Activated CD8-positive, alpha-beta T cell treated with anti-CD3 and anti-CD28 coated beads for 36 hours (primary cell): ENCODE measurements at regions not wholly inside any gene's neighbourhood (a gene's known extent, or its start where the extent isn't known, plus 50 kb on each side); places are given as distances from the start of the nearest gene placed in this dataset.

Experiments used
- ATAC-seq: fragments of 200-7000 bp; cut with Tn5 transposase; one replicate; pipeline ENCODE4 v1.10.0; 2021; ENCODE audit warnings: mild to moderate bottlenecking, moderate library complexity
- CTCF ChIA-PET: fragments of 350-600 bp; sonication (Branson Sonifier 250); formaldehyde crosslinking; loops from one replicate; lab custom pipeline; 2021; ENCODE audit warnings: antibody characterized with exemption; lab: Charles Lee
- POLR2A ChIA-PET: fragments of 350-600 bp; sonication (Branson Sonifier 250); formaldehyde crosslinking; loops from one replicate; lab custom pipeline; 2021; ENCODE audit warnings: antibody characterized with exemption; lab: Charles Lee
- DNase-seq: peaks from one replicate; pipeline ENCODE4 v3.0.0-alpha.2; 2020
- H3K27ac Mint-ChIP-seq: one replicate; pipeline ENCODE4 v1.8.0; 2021; ENCODE audit warnings: mild to moderate bottlenecking, mixed read lengths
- H3K27me3 Mint-ChIP-seq: one replicate; pipeline ENCODE4 v1.8.0; 2021; ENCODE audit warnings: mixed read lengths
- H3K36me3 Mint-ChIP-seq: one replicate; pipeline ENCODE4 v1.8.0; 2021; ENCODE audit warnings: low read depth, mixed read lengths
- H3K4me1 Mint-ChIP-seq: one replicate; pipeline ENCODE4 v1.8.0; 2021; ENCODE audit warnings: low read depth, mixed read lengths
- H3K4me3 Mint-ChIP-seq: one replicate; pipeline ENCODE4 v1.8.0; 2021; ENCODE audit warnings: mild to moderate bottlenecking, moderate library complexity, mixed read lengths
- H3K9me3 Mint-ChIP-seq: one replicate; pipeline ENCODE4 v1.8.0; 2021; ENCODE audit warnings: mixed read lengths
- intact Hi-C: fragments of 100-400 bp; cut with micrococcal nuclease; formaldehyde crosslinking; loops from one replicate; pipeline ENCODE4 v1.10.0; 2022
- TF ChIP-seq, protein P1 (sequence below): fragments of 200-600 bp; IDR thresholded peaks from one replicate; pipeline ENCODE4 v1.8.0; 2022; ENCODE audit warnings: antibody characterized with exemption, mild to moderate bottlenecking

DNA sequence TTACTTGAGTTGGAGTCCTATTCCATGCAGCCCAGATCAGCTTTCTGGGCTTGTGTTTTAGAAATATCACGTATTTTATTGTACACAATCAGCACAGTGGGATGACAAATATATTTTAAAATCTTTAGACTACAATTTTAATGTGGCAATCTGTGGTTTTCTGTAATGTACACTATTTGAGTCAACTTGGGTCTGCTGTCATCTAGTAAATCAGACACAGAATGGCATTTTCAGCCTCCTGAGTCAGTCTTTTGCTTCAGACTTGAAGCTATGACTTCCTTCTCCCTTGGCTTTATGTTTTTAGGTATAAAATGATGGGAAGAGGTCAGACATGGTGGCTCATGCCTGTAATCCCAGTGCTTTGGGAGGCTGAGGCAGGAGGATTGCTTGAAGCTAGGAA, 232.1 kb downstream of the NECTIN3 start:
- POLR2A ChIA-PET: interaction anchor here (0.9 kb wide), 1 partner anchor 91 kb away, joined by 3 read pairs; no protein-coding TSS in a partner anchor
- DNase-seq (no peak), ATAC-seq (no peak)
- Mint-ChIP-seq H3K27ac (no peak overlapping the region), H3K36me3 (no peaks in the 10 kb centered on the region), H3K4me1 (peaks cover 13% of the 10 kb centered on the region), H3K9me3 (no peaks in the 10 kb centered on the region), H3K27me3 (no peaks in the 10 kb centered on the region), H3K4me3 (no peak overlapping the region)
- intact Hi-C loops: no loop called here
- CTCF ChIA-PET: interaction anchor here (0.8 kb wide), 1 partner anchor 12 kb away, joined by 3 read pairs; no protein-coding TSS in a partner anchor
- TF ChIP-seq, protein P1, sequence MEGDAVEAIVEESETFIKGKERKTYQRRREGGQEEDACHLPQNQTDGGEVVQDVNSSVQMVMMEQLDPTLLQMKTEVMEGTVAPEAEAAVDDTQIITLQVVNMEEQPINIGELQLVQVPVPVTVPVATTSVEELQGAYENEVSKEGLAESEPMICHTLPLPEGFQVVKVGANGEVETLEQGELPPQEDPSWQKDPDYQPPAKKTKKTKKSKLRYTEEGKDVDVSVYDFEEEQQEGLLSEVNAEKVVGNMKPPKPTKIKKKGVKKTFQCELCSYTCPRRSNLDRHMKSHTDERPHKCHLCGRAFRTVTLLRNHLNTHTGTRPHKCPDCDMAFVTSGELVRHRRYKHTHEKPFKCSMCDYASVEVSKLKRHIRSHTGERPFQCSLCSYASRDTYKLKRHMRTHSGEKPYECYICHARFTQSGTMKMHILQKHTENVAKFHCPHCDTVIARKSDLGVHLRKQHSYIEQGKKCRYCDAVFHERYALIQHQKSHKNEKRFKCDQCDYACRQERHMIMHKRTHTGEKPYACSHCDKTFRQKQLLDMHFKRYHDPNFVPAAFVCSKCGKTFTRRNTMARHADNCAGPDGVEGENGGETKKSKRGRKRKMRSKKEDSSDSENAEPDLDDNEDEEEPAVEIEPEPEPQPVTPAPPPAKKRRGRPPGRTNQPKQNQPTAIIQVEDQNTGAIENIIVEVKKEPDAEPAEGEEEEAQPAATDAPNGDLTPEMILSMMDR: no peak

DNA sequence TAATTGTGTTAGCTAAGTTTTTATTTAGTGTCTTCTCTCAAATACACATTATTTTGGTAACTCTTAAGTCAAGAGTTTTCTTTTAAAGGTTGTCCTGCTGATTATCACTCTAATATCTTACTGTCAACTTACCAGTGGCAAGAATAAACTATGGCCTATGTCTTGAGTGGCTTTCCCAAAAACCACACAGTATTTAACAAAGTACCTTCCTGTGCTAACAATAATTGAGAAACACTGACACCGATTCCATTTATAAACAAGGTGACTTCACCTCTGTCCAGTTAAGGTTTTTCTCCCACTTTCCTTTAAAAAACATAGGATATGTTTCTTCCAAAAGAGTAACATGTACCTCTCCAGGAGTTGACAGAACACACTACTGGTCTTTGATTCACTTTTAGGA, 234.3 kb upstream of the CD96 start:
- no peaks in the 10 kb centered on the region for H3K27me3 Mint-ChIP-seq
- H3K4me1 Mint-ChIP-seq: peaks cover 28% of the 10 kb centered on the region
- H3K27ac Mint-ChIP-seq: no peak overlapping the region
- no peaks in the 10 kb centered on the region for H3K9me3 Mint-ChIP-seq
- CTCF ChIA-PET: no interaction called here
- TF ChIP-seq, protein P1: no peak
- DNase-seq (no peak), ATAC-seq (no peak)
- intact Hi-C loops: no loop called here
- POLR2A ChIA-PET: no interaction called here
- no peak overlapping the region for H3K4me3 Mint-ChIP-seq
- H3K36me3 Mint-ChIP-seq: no peaks in the 10 kb centered on the region

DNA sequence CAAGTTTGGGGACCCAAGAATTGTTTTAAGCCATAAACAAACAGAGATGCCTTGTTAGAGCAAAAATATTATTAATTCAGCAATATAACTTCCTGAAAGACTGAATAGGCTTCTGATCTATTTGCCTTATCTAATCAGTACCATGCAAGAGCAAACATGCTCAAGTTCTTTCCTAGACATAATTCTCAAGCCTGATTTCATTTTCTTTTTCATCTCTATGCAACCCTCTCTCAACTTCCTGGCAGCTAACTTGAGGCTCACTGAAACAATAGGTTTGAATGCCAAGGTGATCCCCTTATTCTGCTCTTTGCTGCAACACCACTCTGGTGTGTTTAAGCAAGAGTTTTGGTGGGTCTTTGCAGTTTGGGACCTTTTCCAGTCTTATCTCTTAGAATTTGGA, 230.9 kb upstream of the CD96 start:
- TF ChIP-seq, protein P1: no peak
- intact Hi-C loops: no loop called here
- no peaks in the 10 kb centered on the region for H3K9me3 Mint-ChIP-seq
- no peak for DNase-seq
- H3K4me3 Mint-ChIP-seq: no peak overlapping the region
- POLR2A ChIA-PET: interaction anchor here (0.6 kb wide), 1 partner anchor 240 kb away, joined by 3 read pairs; no protein-coding TSS in a partner anchor
- no peaks in the 10 kb centered on the region for H3K36me3 Mint-ChIP-seq
- H3K27me3 Mint-ChIP-seq: no peaks in the 10 kb centered on the region
- H3K27ac Mint-ChIP-seq: peak overlapping the region; percentile 76
- peak; percentile 36 for ATAC-seq
- peaks cover 37% of the 10 kb centered on the region for H3K4me1 Mint-ChIP-seq
- CTCF ChIA-PET: interaction anchor here (0.6 to 1.4 kb wide), 2 partner anchors 177 to 228 kb away, joined by 3 to 4 read pairs; no protein-coding TSS in a partner anchor

DNA sequence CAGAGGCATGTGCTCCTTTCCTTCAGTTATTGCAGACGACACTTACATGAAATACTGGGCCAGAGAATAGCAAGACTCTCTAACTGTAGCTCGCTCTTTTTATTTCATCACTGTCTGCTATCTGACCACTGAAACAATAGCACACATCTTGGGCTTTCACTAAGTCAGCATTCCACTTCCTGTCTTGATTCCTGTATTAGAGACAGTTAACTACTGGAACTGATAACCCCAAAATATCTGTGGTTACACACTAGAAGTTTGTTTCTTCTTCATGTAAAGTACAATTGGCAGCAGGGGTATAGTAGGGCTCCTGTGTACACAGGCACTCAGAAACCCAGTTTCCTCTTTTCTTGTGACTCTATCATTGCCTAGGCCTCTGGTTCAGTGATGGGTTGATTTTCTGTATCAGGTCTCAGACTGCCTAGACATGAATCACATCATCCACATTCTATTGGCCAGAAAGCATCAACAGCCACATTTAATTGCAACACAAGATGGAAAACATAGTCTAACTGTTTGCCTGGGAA, 230.2 kb upstream of the CD96 start:
- Mint-ChIP-seq H3K9me3 (no peaks in the 10 kb centered on the region), H3K4me1 (peaks cover 35% of the 10 kb centered on the region), H3K4me3 (no peak overlapping the region), H3K27ac (peak overlapping the region; percentile 77), H3K27me3 (no peaks in the 10 kb centered on the region), H3K36me3 (no peaks in the 10 kb centered on the region)
- peak; percentile 81 for ATAC-seq
- intact Hi-C loops: no loop called here
- ChIA-PET POLR2A (interaction anchor here (0.6 kb wide), 1 partner anchor 239 kb away, joined by 3 read pairs; no protein-coding TSS in a partner anchor), CTCF (interaction anchor here (1.4 kb wide), 1 partner anchor 228 kb away, joined by 4 read pairs; no protein-coding TSS in a partner anchor)
- no peak for DNase-seq
- TF ChIP-seq, protein P1: no peak

- DNase-seq (no peak), ATAC-seq (no peak)
- Mint-ChIP-seq H3K9me3 (no peaks in the 10 kb centered on the region), H3K27ac (no peak overlapping the region), H3K4me3 (no peak overlapping the region), H3K4me1 (peaks cover 35% of the 10 kb centered on the region), H3K36me3 (no peaks in the 10 kb centered on the region), H3K27me3 (no peaks in the 10 kb centered on the region)
- ChIA-PET POLR2A (interaction anchor here (1.3 kb wide), 1 partner anchor 22 kb away, joined by 3 read pairs; no protein-coding TSS in a partner anchor), CTCF (interaction anchor here (0.9 to 1.7 kb wide), 6 partner anchors 10 to 303 kb away, joined by 3 to 4 read pairs (median 3); no protein-coding TSS in a partner anchor)
- intact Hi-C loops: no loop called here
- TF ChIP-seq, protein P1: no peak
Observed at GRCh38 chr3:111314181-111314873, 227.7 kb upstream of the CD96 start.
